HL-60 (cell line): ENCODE measurements at regions not wholly inside any gene's neighbourhood (a gene's known extent, or its start where the extent isn't known, plus 50 kb on each side); places are given as distances from the start of the nearest gene placed in this dataset.

Source experiments
- CTCF ChIP-seq: IDR thresholded peaks from one replicate; pipeline ENCODE4 v1.5.1; 2011; ENCODE audit warnings: low read length, control low read depth, inconsistent platforms; ENCODE audit not compliant: insufficient read depth
- GABPA ChIP-seq: IDR thresholded peaks from 2 replicates; pipeline ENCODE4 v1.6.1; 2012; ENCODE audit warnings: low read depth
- POLR2AphosphoS5 ChIP-seq: IDR thresholded peaks from 2 replicates; pipeline ENCODE4 v1.6.1; 2012; ENCODE audit warnings: low read depth

DNA sequence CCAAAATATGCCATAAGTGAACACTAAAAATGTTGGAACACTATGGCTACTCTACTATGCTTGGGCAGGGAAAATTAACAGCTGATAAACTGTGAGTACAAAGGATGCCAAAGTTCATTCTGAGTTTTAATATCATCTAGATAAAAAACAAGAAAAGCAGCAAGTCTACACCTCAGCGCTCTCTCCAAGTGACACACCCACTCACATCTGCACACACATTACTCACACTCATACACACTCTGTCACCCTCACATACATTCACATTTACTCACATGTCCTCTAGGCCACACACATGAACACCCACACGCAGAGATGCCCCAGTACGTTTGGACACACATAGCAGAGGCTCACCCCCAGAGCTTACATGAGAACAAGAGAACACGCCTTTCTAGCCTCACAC lies 87.3 kb upstream of the RAB4A start:
- TF ChIP-seq CTCF (no peak), GABPA (no peak), POLR2AphosphoS5 (no peak)
